Esophagus squamous epithelium (tissue), 4 donors: ENCODE measurements at regions not wholly inside any gene's neighbourhood (a gene's known extent, or its start where the extent isn't known, plus 50 kb on each side); places are given as distances from the start of the nearest gene placed in this dataset.

Experiments
- POLR2A ChIP-seq, 4 donors: fragments of 450-650 bp; IDR thresholded peaks; one replicate each; pipeline ENCODE4 v1.6.1; 2017; ENCODE audit warnings: antibody characterized with exemption in 4 of 4, mild to moderate bottlenecking in 4 of 4, moderate library complexity in 3 of 4
- TF ChIP-seq, protein P1 (sequence below), 6 experiments: fragments of 450-650 bp in 4 of 6; fragments of 200-600 bp in 2 of 6; sonication (generic) in 2 of 6; IDR thresholded peaks; one replicate each; pipeline ENCODE4 v1.5.1; 2016 to 2019; ENCODE audit warnings: antibody characterized with exemption in 6 of 6, mild to moderate bottlenecking in 4 of 6, moderate library complexity in 4 of 6

DNA sequence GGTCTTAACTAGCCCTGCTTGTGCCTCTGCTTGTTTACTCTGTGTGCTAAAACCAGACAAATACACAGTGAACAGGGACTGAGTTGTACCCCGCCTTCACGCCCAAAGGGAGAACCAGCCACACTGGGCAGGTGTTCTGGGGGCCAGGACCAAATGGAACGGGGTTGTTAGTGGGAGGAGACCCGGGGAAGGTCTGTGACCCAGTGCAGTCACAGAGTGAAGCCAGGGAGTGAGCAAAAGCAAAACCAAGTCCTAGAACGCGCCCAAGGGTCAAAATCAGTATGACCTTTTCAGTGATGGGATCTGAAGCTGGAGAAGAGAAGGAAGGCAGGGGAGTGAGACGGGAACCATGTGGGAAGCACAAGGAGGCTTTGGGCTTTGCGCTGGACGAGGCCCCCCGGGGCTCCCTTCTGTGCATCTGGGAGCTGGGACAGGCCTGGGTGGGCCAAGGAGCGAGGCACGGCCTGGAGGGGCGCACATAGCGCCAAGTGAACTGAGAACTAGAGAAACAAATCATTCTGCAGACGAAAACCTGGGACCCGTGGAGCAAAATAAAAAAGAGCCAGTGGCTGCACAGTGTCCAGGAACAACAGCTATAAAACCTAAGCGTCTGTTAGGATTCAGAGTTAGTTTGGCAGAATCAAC is 78.3 kb upstream of the ALDH1A3 start:
- TF ChIP-seq, protein P1, sequence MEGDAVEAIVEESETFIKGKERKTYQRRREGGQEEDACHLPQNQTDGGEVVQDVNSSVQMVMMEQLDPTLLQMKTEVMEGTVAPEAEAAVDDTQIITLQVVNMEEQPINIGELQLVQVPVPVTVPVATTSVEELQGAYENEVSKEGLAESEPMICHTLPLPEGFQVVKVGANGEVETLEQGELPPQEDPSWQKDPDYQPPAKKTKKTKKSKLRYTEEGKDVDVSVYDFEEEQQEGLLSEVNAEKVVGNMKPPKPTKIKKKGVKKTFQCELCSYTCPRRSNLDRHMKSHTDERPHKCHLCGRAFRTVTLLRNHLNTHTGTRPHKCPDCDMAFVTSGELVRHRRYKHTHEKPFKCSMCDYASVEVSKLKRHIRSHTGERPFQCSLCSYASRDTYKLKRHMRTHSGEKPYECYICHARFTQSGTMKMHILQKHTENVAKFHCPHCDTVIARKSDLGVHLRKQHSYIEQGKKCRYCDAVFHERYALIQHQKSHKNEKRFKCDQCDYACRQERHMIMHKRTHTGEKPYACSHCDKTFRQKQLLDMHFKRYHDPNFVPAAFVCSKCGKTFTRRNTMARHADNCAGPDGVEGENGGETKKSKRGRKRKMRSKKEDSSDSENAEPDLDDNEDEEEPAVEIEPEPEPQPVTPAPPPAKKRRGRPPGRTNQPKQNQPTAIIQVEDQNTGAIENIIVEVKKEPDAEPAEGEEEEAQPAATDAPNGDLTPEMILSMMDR (IDR thresholded peaks at IDR 0.05) = no peak
- TF ChIP-seq POLR2A (IDR thresholded peaks at IDR 0.05) = no peak
